H1 (cell line): ENCODE measurements at regions not wholly inside any gene's neighbourhood (a gene's known extent, or its start where the extent isn't known, plus 50 kb on each side); places are given as distances from the start of the nearest gene placed in this dataset.

ENCODE experiments used
- BRCA1 ChIP-seq: IDR thresholded peaks from 2 replicates; pipeline ENCODE4 v1.6.1; 2012; ENCODE audit warnings: low read depth, low read length, improper control_type of control experiment
- SIX5 ChIP-seq: IDR thresholded peaks from 2 replicates; pipeline ENCODE4 v1.6.1; 2011; ENCODE audit warnings: mild to moderate bottlenecking, low read depth, low read length
- TF ChIP-seq, protein P1 (sequence below): fragments of 300-600 bp; sonication (generic); IDR thresholded peaks from 2 replicates; pipeline ENCODE4 v1.7.1; 2012; ENCODE audit warnings: low read length, moderate library complexity, mild to moderate bottlenecking, inconsistent platforms; ENCODE audit not compliant: insufficient replicate concordance

DNA sequence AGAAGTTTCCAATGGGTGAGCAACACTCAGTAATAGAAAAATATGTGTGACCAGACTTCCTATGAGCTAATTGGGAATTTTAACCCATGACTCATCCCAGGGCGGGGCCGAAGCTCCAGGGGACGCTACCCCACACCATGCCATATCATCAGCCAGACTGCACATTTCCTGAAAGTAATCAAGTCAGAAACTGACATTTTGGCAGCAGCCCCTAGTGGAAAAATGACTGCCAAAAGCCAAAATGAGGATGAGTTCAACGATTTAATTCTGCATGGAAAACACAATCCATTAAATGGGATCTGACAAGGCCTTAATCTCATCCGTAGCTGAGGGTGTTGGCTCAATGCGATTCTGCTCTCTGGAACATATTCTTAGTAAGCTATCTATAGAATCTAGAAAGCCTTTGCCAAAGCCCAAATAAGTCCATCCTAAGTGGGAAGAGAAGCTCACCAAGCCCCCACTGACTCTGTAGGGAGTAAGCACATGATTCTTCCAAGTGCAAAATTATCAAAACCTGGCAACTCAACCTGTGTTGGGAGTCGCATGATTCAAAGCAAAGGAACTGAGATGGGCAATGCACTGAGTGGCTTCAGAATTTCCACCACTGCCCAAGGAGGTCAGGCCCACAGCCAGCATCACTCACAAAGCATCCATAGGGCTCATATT, 93.1 kb upstream of the PDE1C start (continued):
- TF ChIP-seq, protein P1, sequence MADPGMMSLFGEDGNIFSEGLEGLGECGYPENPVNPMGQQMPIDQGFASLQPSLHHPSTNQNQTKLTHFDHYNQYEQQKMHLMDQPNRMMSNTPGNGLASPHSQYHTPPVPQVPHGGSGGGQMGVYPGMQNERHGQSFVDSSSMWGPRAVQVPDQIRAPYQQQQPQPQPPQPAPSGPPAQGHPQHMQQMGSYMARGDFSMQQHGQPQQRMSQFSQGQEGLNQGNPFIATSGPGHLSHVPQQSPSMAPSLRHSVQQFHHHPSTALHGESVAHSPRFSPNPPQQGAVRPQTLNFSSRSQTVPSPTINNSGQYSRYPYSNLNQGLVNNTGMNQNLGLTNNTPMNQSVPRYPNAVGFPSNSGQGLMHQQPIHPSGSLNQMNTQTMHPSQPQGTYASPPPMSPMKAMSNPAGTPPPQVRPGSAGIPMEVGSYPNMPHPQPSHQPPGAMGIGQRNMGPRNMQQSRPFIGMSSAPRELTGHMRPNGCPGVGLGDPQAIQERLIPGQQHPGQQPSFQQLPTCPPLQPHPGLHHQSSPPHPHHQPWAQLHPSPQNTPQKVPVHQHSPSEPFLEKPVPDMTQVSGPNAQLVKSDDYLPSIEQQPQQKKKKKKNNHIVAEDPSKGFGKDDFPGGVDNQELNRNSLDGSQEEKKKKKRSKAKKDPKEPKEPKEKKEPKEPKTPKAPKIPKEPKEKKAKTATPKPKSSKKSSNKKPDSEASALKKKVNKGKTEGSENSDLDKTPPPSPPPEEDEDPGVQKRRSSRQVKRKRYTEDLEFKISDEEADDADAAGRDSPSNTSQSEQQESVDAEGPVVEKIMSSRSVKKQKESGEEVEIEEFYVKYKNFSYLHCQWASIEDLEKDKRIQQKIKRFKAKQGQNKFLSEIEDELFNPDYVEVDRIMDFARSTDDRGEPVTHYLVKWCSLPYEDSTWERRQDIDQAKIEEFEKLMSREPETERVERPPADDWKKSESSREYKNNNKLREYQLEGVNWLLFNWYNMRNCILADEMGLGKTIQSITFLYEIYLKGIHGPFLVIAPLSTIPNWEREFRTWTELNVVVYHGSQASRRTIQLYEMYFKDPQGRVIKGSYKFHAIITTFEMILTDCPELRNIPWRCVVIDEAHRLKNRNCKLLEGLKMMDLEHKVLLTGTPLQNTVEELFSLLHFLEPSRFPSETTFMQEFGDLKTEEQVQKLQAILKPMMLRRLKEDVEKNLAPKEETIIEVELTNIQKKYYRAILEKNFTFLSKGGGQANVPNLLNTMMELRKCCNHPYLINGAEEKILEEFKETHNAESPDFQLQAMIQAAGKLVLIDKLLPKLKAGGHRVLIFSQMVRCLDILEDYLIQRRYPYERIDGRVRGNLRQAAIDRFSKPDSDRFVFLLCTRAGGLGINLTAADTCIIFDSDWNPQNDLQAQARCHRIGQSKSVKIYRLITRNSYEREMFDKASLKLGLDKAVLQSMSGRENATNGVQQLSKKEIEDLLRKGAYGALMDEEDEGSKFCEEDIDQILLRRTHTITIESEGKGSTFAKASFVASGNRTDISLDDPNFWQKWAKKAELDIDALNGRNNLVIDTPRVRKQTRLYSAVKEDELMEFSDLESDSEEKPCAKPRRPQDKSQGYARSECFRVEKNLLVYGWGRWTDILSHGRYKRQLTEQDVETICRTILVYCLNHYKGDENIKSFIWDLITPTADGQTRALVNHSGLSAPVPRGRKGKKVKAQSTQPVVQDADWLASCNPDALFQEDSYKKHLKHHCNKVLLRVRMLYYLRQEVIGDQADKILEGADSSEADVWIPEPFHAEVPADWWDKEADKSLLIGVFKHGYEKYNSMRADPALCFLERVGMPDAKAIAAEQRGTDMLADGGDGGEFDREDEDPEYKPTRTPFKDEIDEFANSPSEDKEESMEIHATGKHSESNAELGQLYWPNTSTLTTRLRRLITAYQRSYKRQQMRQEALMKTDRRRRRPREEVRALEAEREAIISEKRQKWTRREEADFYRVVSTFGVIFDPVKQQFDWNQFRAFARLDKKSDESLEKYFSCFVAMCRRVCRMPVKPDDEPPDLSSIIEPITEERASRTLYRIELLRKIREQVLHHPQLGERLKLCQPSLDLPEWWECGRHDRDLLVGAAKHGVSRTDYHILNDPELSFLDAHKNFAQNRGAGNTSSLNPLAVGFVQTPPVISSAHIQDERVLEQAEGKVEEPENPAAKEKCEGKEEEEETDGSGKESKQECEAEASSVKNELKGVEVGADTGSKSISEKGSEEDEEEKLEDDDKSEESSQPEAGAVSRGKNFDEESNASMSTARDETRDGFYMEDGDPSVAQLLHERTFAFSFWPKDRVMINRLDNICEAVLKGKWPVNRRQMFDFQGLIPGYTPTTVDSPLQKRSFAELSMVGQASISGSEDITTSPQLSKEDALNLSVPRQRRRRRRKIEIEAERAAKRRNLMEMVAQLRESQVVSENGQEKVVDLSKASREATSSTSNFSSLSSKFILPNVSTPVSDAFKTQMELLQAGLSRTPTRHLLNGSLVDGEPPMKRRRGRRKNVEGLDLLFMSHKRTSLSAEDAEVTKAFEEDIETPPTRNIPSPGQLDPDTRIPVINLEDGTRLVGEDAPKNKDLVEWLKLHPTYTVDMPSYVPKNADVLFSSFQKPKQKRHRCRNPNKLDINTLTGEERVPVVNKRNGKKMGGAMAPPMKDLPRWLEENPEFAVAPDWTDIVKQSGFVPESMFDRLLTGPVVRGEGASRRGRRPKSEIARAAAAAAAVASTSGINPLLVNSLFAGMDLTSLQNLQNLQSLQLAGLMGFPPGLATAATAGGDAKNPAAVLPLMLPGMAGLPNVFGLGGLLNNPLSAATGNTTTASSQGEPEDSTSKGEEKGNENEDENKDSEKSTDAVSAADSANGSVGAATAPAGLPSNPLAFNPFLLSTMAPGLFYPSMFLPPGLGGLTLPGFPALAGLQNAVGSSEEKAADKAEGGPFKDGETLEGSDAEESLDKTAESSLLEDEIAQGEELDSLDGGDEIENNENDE, result no peak
- TF ChIP-seq SIX5, result no peak
- TF ChIP-seq BRCA1, result no peak
